ENCODE measurements at regions not wholly inside any gene's neighbourhood (a gene's known extent, or its start where the extent isn't known, plus 50 kb on each side); places are given as distances from the start of the nearest gene placed in this dataset.

GRCh38 chr14:62409169-62409568, 636.1 kb downstream of the KCNH5 start:
- TF ChIP-seq CTCF (IDR thresholded peaks at IDR 0.05) (no peak), POLR2A (IDR thresholded peaks at IDR 0.05) (no peak)

Data from adrenal gland (tissue), 5 donors.